Renal cortical epithelial cell (primary cell): ENCODE measurements at regions not wholly inside any gene's neighbourhood (a gene's known extent, or its start where the extent isn't known, plus 50 kb on each side); places are given as distances from the start of the nearest gene placed in this dataset.
"Not testable (repeated sequence)": the region's sequence is repeated elsewhere in the genome, so short reads cannot be mapped to it uniquely, and the experiment has no call there.

Experiments used
- DNase-seq: peaks from one replicate; pipeline ENCODE4 v3.0.0-alpha.2; 2011; ENCODE audit warnings: low read depth

DNA sequence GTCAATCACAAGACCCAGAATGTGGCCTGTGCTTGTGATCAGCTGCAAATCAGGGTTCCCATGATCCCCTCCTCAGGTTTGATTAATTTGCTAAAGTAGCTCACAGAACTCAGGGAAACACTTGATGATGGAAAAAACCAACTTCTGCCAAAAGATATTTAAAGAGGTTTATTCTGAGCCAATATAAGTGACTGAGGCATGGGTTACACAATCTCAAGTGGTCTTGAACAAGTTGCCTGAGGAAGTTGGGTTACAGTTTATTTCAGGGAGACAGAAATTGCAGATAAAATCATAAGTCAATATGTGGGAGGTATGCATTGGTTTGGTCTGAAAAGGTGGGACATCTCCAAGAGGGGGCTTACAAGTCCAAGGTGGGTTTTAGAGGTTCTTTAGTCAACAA lies 243.1 kb downstream of the S1PR1 start:
- no peak for DNase-seq

DNA sequence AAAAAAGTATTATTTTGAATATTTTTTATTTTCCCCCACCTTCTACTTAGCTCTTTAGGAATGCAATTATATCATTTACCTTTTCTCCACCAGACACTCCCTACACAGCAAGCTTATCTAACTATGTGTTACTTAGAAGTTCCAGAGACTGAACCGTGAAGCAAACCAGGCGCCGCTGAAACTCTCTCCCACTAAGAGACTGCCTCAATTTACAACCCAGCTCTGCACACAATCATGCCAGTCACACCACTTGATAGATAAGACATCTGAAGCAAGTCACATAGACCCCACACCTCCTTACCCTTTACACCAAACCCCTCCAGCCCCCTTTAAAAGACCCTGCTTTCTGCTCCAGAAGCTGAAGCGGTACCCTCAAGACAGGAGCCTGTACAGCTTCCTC lies 245.5 kb downstream of the S1PR1 start:
- no peak for DNase-seq

DNA sequence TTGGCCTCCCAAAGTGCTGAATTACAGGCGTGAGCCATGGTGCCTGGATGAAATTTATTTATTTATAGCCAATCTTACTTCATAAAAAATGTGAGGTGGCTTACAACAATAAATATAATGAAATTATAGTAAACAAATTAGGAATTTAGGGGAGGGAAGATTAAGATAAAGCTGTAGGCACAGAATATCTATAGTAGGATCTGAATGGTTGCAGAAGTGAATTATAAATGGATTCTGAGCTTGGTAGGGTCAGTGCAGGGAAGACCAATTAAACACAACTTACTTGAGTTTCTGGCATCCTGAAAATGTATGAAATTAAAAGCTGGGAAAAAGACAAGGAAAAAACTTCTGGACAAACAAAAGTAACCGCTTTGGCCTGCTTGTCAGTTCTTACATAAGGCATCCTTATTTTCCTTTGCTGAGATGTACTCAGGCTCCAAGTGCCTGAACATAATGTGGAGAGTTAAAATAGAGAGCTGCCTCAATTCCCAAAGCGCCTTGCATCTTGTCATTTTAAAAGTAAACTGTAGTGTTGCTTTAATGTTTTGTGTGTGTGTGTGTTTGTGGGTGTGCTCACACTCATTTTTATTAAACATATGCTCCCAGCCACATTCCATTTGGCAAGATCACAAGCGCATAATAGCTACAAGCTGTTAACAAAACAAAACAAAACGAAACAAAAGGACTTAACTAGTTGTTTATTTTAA lies 247.3 kb downstream of the S1PR1 start:
- DNase-seq, result no peak

- no peak for DNase-seq
These were observed 248.0 kb downstream of the S1PR1 start for GRCh38 chr1:101484689-101485338.

DNA sequence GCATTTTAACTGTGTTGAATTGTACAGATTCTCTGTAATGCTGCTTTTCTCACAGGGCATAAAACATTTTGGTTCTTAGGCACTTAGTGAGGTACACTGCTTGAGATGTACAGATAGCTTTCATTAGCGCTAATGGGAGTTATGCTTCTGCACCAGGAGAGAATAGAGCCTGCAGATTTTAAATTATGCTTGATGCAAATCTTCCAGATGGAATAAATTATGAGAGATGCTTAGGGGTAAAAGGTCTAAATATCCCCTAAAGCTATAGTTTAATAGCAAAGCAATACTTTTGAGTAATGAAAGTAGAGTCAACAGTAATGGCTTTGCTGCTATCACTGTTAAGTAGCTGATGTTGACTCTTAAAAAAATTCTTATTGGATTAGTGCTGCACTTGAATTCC lies 248.9 kb downstream of the S1PR1 start:
- DNase-seq, result no peak

GRCh38 chr1:101492144-101492543 lies 255.3 kb downstream of the S1PR1 start:
- DNase-seq, result not testable (repeated sequence)

GRCh38 chr1:101493920-101494319 lies 257.1 kb downstream of the S1PR1 start:
- DNase-seq, result not testable (repeated sequence)

GRCh38 chr1:101496109-101496508 lies 259.3 kb downstream of the S1PR1 start:
- no peak for DNase-seq

DNA sequence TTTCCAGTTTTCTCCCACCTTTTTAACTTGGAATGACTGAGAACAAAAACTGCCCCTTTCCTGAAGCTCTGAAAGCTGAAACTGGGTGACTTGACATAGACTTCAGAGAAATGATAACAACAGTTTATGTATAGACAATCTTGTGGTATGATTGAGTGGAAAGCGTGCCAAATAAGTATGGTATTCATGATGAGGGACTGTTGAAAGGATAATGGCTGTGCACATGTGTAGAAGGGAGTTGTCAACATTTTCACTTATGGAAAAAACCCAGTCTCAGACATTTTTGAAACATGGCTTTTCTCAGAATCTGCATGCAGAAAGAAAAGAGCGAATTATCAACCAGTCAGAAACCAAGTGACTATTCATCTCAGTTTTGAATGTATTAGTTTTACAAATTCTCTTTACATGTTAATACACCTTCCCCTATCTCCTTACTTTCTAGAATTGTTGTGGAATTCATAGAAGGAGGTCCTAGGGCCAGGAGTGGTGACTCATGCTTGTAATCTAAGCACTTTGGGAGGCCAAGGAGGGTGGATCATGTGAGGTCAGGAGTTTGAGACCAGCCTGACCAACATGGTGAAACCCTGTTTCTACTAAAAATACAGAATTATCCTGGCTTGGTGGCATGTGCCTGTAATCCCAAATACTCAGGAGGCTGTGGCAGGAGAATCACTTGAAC lies 261.2 kb downstream of the S1PR1 start:
- no peak for DNase-seq

DNA sequence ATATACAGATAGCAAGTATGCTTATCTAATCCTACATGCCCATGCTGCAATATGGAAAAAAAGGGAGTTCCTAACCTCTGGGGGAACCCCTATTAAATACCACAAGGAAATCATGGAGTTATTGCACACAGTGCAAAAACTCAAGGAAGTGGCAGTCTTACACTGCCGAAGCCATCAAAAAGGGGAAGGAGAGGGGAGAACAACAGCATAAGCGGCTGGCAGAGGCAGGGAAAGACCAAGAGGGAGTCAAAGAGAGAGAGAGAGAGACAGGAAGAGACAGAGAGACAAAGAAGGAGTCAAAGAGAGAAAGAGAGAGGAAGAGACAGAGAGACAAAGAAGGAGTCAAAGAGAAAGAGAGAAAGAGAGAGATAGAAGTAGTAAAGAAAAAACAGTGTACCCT lies 267.3 kb downstream of the S1PR1 start:
- not testable (repeated sequence) for DNase-seq

DNA sequence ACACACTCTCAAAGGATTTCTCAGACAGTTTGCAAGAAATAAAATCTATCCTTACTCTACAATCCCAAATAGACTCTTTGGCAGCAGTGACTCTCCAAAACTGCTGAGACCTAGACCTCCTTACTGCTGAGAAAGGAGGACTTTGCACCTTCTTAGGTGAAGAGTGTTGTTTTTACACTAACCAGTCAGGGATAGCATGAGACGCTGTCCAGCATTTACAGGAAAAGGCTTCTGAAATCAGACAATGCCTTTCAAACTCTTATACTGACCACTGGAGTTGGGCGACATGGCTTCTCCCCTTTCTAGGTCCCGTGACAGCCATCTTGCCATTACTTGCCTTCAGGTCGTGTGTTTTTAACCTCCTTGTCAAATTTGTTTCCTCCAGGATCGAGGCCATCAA lies 268.4 kb downstream of the S1PR1 start:
- not testable (repeated sequence) for DNase-seq

- DNase-seq, result peak; percentile 29
These were observed 269.8 kb downstream of the S1PR1 start for GRCh38 chr1:101506541-101507164.

- DNase-seq, result no peak
These were observed 270.7 kb downstream of the S1PR1 start for GRCh38 chr1:101507547-101507971.

- DNase-seq, result no peak
These were observed 272.1 kb downstream of the S1PR1 start for GRCh38 chr1:101508913-101509312.

- DNase-seq, result no peak
These were observed 272.6 kb downstream of the S1PR1 start for GRCh38 chr1:101509370-101509769.

GRCh38 chr1:101511202-101511891 lies 274.5 kb downstream of the S1PR1 start:
- DNase-seq, result no peak

DNA sequence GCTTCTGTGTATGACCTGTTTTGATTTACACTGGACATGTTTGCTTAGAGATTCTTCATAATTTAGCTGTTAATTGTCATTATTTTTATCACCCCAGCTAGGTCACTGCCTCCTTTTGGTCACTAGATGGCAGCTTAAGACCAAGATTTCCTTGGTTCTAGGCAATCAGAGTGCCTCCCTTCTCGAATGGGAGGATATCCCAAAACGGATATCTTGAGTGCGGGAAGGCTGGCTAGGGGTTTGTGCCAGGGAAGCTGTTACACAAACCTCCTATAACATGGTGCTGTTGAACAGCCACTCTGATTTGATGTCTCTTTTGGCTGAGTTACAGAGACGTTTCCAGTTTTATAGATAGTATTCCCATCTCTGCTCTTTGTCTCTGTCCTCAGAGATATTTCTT lies 283.5 kb downstream of the S1PR1 start:
- peak; percentile 28 for DNase-seq

GRCh38 chr1:101522486-101522885 lies 285.7 kb downstream of the S1PR1 start:
- no peak for DNase-seq

- DNase-seq, result no peak
These were observed 290.0 kb downstream of the S1PR1 start for GRCh38 chr1:101526813-101527212.

DNA sequence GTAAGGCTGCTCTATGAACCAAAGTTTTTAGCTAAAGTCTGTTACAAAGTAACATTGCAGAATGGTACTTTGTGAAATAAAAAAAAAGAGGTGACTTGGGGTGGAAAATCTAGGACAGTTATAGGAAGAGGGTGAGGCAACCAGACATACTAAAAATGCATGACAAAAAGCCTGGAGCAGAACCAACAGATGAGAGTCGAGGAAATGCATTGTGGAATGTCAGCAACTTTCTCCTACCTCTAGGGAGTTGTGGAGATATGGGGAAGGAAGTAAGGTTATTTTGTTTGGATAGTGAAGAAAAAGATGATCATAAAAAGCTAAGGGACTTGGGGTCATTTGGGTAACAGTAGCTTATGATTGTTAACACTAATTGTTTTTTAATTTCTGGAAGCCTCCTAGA lies 295.6 kb downstream of the S1PR1 start:
- DNase-seq, result no peak

DNA sequence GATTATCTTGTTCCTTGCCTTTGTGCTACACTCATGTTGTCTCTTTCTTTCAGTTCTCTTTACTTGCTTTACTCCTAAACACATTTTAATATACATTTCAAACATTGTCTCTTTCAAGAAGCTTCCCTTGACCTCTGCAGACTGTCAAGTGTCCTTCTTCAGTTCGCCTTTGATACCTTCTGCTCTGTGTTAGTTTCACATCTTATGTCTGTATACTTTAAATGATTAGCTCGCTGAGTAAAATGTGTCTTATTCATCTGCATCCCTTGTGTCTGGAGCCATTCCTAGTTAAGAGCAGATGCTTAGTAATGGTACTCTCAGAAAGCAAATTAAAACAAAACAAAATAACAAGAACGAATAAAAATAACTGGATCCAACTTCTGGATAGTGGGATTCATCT lies 303.3 kb downstream of the S1PR1 start:
- no peak for DNase-seq

- no peak for DNase-seq
These were observed 310.1 kb downstream of the S1PR1 start for GRCh38 chr1:101546885-101547284.
